ENCODE measurements at regions not wholly inside any gene's neighbourhood (a gene's known extent, or its start where the extent isn't known, plus 50 kb on each side); places are given as distances from the start of the nearest gene placed in this dataset.
"Not testable (repeated sequence)": the region's sequence is repeated elsewhere in the genome, so short reads cannot be mapped to it uniquely, and the experiment has no call there.

- Histone ChIP-seq H3K4me1 (ENCODE audit: control insufficient read depth in 5 of 5, insufficient read depth in 5 of 5, low read length in 5 of 5) (no peaks in the 10 kb centered on the region), H3K9ac (ENCODE audit: insufficient read depth in 1 of 2, low read length in 2 of 2) (no peak overlapping the region), H3K36me3 (ENCODE audit: control insufficient read depth in 4 of 4, insufficient read depth in 4 of 4, low read length in 4 of 4) (no peaks in the 10 kb centered on the region), H3K27me3 (ENCODE audit: control insufficient read depth in 3 of 3, insufficient read depth in 3 of 3, low read length in 2 of 3) (no peaks in the 10 kb centered on the region), H3K27ac (ENCODE audit: low read depth in 1 of 2, low read length in 1 of 2) (no peak overlapping the region), H3K4me3 (no peak overlapping the region), H3K9me3 (ENCODE audit: control insufficient read depth in 4 of 4, insufficient read depth in 3 of 4, low read length in 3 of 4) (no peaks in the 10 kb centered on the region)
- no peak for ATAC-seq (ENCODE audit: insufficient read depth, low FRiP score)
- 0 to 100% methylated on average over 1 of the region's 1 CpG for WGBS, 2 donors
- no peak for TF ChIP-seq CTCF (IDR thresholded peaks at IDR 0.05; ENCODE audit: control extremely low read depth, extremely low read depth)
- no peak for DNase-seq
Measured at GRCh38 chr4:138374947-138375346, 132.8 kb upstream of the SLC7A11 start.

- TF ChIP-seq CTCF (IDR thresholded peaks at IDR 0.05; ENCODE audit: control extremely low read depth, extremely low read depth) = no peak
- DNase-seq (no peak), ATAC-seq (ENCODE audit: insufficient read depth, low FRiP score) (no peak)
Measured at GRCh38 chr4:138367942-138368341, 125.8 kb upstream of the SLC7A11 start.

GRCh38 chr4:138352446-138352845 is 110.3 kb upstream of the SLC7A11 start:
- not testable (repeated sequence) for H3K9me3 ChIP-seq (ENCODE audit: control insufficient read depth in 4 of 4, insufficient read depth in 3 of 4, low read length in 3 of 4); H3K27ac ChIP-seq (ENCODE audit: low read depth in 1 of 2, low read length in 1 of 2); H3K36me3 ChIP-seq (ENCODE audit: control insufficient read depth in 4 of 4, insufficient read depth in 4 of 4, low read length in 4 of 4); H3K9ac ChIP-seq (ENCODE audit: insufficient read depth in 1 of 2, low read length in 2 of 2); H3K4me3 ChIP-seq; ATAC-seq (ENCODE audit: insufficient read depth, low FRiP score); DNase-seq; H3K4me1 ChIP-seq (ENCODE audit: control insufficient read depth in 5 of 5, insufficient read depth in 5 of 5, low read length in 5 of 5); H3K27me3 ChIP-seq (ENCODE audit: control insufficient read depth in 3 of 3, insufficient read depth in 3 of 3, low read length in 2 of 3)
- 83 to 84% methylated on average over 3 of the region's 3 CpGs for WGBS, 2 donors

More at GRCh38 chr4:138367942-138368341, 125.8 kb upstream of the SLC7A11 start:
- H3K4me1 ChIP-seq (ENCODE audit: control insufficient read depth in 5 of 5, insufficient read depth in 5 of 5, low read length in 5 of 5) = no peaks in the 10 kb centered on the region
- H3K9me3 ChIP-seq (ENCODE audit: control insufficient read depth in 4 of 4, insufficient read depth in 3 of 4, low read length in 3 of 4) = no peaks in the 10 kb centered on the region
- H3K4me3 ChIP-seq = no peak overlapping the region
- H3K9ac ChIP-seq (ENCODE audit: insufficient read depth in 1 of 2, low read length in 2 of 2) = no peak overlapping the region
- H3K27ac ChIP-seq (ENCODE audit: low read depth in 1 of 2, low read length in 1 of 2) = no peak overlapping the region
- H3K36me3 ChIP-seq (ENCODE audit: control insufficient read depth in 4 of 4, insufficient read depth in 4 of 4, low read length in 4 of 4) = no peaks in the 10 kb centered on the region
- no peaks in the 10 kb centered on the region for H3K27me3 ChIP-seq (ENCODE audit: control insufficient read depth in 3 of 3, insufficient read depth in 3 of 3, low read length in 2 of 3)

- H3K4me3 ChIP-seq = no peak overlapping the region
- H3K36me3 ChIP-seq (ENCODE audit: control insufficient read depth in 4 of 4, insufficient read depth in 4 of 4, low read length in 4 of 4) = no peaks in the 10 kb centered on the region
- H3K9me3 ChIP-seq (ENCODE audit: control insufficient read depth in 4 of 4, insufficient read depth in 3 of 4, low read length in 3 of 4) = no peaks in the 10 kb centered on the region
- H3K27me3 ChIP-seq (ENCODE audit: control insufficient read depth in 3 of 3, insufficient read depth in 3 of 3, low read length in 2 of 3) = no peaks in the 10 kb centered on the region
- no peak for ATAC-seq (ENCODE audit: insufficient read depth, low FRiP score)
- no peak overlapping the region for H3K27ac ChIP-seq (ENCODE audit: low read depth in 1 of 2, low read length in 1 of 2)
- no peak for DNase-seq
- H3K4me1 ChIP-seq (ENCODE audit: control insufficient read depth in 5 of 5, insufficient read depth in 5 of 5, low read length in 5 of 5) = no peaks in the 10 kb centered on the region
- WGBS, 2 donors = 43 to 55% methylated on average over 3 of the region's 3 CpGs
- no peak overlapping the region for H3K9ac ChIP-seq (ENCODE audit: insufficient read depth in 1 of 2, low read length in 2 of 2)
- no peak for TF ChIP-seq CTCF (IDR thresholded peaks at IDR 0.05; ENCODE audit: control extremely low read depth, extremely low read depth)
Measured at GRCh38 chr4:138348055-138348454, 105.9 kb upstream of the SLC7A11 start.
